OCI-LY7 (cell line): ENCODE measurements at regions not wholly inside any gene's neighbourhood (a gene's known extent, or its start where the extent isn't known, plus 50 kb on each side); places are given as distances from the start of the nearest gene placed in this dataset.

Source experiments
- BruUV-seq: library from RNA; stranded (reverse); fragments of 400-500 nt; replicated peaks from 2 replicates; lab custom pipeline; 2021; lab: Mats Ljungman, UMichigan
- CTCF ChIA-PET: fragments of 300-600 bp; sonication (Branson Sonifier 250); formaldehyde crosslinking; loops from one replicate; lab custom pipeline; 2022; ENCODE audit warnings: antibody characterized with exemption; ENCODE audit not compliant: unreplicated experiment; lab: Charles Lee
- POLR2A ChIA-PET: fragments of 300-600 bp; sonication (Branson Sonifier 250); formaldehyde crosslinking; loops from one replicate; lab custom pipeline; 2022; ENCODE audit warnings: antibody characterized with exemption; lab: Charles Lee
- DNase-seq: peaks from one replicate; pipeline ENCODE4 v3.0.0-alpha.2; 2015; ENCODE audit warnings: low spot score
- H2AFZ ChIP-seq: fragments of 200-600 bp; sonication (generic), shearing (Covaris generic); 2 replicates; pipeline ENCODE4 v1.6.1; 2014; ENCODE audit warnings: mild to moderate bottlenecking, antibody characterized with exemption, low read length, moderate library complexity
- H3K27ac ChIP-seq: fragments of 200-600 bp; sonication (generic); 2 replicates; pipeline ENCODE4 v1.5.1; 2014; ENCODE audit warnings: mixed run types, low read depth, mild to moderate bottlenecking, moderate library complexity, low read length, inconsistent platforms; ENCODE audit not compliant: poor library complexity, severe bottlenecking
- H3K36me3 ChIP-seq: fragments of 200-600 bp; sonication (generic); 2 replicates; pipeline ENCODE4 v1.6.1; 2014; ENCODE audit warnings: mild to moderate bottlenecking, antibody characterized with exemption, low read length, moderate library complexity, mixed read lengths; ENCODE audit not compliant: insufficient read depth
- H3K4me1 ChIP-seq: fragments of 200-600 bp; sonication (generic); 2 replicates; pipeline ENCODE4 v1.5.1; 2014; ENCODE audit warnings: mild to moderate bottlenecking, low read length; ENCODE audit not compliant: insufficient read depth, poor library complexity, severe bottlenecking
- H3K4me2 ChIP-seq: fragments of 200-600 bp; sonication (generic); 2 replicates; pipeline ENCODE4 v1.6.1; 2014; ENCODE audit warnings: mild to moderate bottlenecking, low read length
- H3K4me3 ChIP-seq: fragments of 200-600 bp; sonication (generic); 2 replicates; pipeline ENCODE4 v1.5.1; 2014; ENCODE audit warnings: mild to moderate bottlenecking, low read depth, low read length; ENCODE audit not compliant: poor library complexity, severe bottlenecking
- H3K79me2 ChIP-seq: fragments of 200-600 bp; sonication (generic); 2 replicates; pipeline ENCODE4 v1.6.1; 2016; ENCODE audit warnings: low read depth, mild to moderate bottlenecking, low read length, moderate library complexity, mixed read lengths; ENCODE audit not compliant: insufficient read depth
- H3K9me2 ChIP-seq: fragments of 200-600 bp; sonication (generic); 2 replicates; pipeline ENCODE4 v1.6.1; 2016; ENCODE audit warnings: mild to moderate bottlenecking, low read length, mixed read lengths; ENCODE audit not compliant: insufficient read depth
- H3K9me3 ChIP-seq: fragments of 200-600 bp; sonication (generic); 2 replicates; pipeline ENCODE4 v1.6.1; 2014; ENCODE audit warnings: mild to moderate bottlenecking, mixed run types, low read length, mixed read lengths
- H4K20me1 ChIP-seq: fragments of 200-600 bp; sonication (generic); 2 replicates; pipeline ENCODE4 v1.6.1; 2014; ENCODE audit warnings: mild to moderate bottlenecking, antibody characterized with exemption, low read length, moderate library complexity, mixed read lengths; ENCODE audit not compliant: insufficient read depth
- CTCF ChIP-seq: fragments of 200-600 bp; sonication (generic); conservative IDR thresholded peaks from 2 replicates; pipeline ENCODE4 v1.5.1; 2014; ENCODE audit warnings: mild to moderate bottlenecking, antibody characterized with exemption, low read length, moderate library complexity, mixed read lengths
- EZH2phosphoT487 ChIP-seq: fragments of 200-600 bp; sonication (generic); IDR thresholded peaks from 2 replicates; pipeline ENCODE4 v1.6.1; 2018; ENCODE audit warnings: low read depth, borderline replicate concordance, mild to moderate bottlenecking, mixed run types, antibody characterized with exemption, low read length, moderate library complexity, mixed read lengths
- intact Hi-C: fragments of 100-400 bp; cut with micrococcal nuclease; formaldehyde crosslinking; loops from one replicate; pipeline ENCODE4 v1.10.0; 2022; ENCODE audit not compliant: unreplicated experiment

- no TSS peak for BruUV-seq
- Histone ChIP-seq H3K27ac (no peak overlapping the region), H3K9me3 (no peaks in the 10 kb centered on the region), H3K36me3 (no peaks in the 10 kb centered on the region), H3K4me2 (no peak overlapping the region), H3K4me3 (no peak overlapping the region), H2AFZ (no peak overlapping the region), H3K4me1 (no peaks in the 10 kb centered on the region), H4K20me1 (no peaks in the 10 kb centered on the region), H3K79me2 (no peaks in the 10 kb centered on the region), H3K9me2 (no peaks in the 10 kb centered on the region)
- CTCF ChIA-PET: no interaction called here
- intact Hi-C loops: no loop called here
- DNase-seq: no peak
- TF ChIP-seq CTCF: no peak
- no peak for TF ChIP-seq EZH2phosphoT487
- POLR2A ChIA-PET: no interaction called here
Measured at GRCh38 chr9:81351166-81351565, 338.2 kb downstream of the TLE1 start.

DNA sequence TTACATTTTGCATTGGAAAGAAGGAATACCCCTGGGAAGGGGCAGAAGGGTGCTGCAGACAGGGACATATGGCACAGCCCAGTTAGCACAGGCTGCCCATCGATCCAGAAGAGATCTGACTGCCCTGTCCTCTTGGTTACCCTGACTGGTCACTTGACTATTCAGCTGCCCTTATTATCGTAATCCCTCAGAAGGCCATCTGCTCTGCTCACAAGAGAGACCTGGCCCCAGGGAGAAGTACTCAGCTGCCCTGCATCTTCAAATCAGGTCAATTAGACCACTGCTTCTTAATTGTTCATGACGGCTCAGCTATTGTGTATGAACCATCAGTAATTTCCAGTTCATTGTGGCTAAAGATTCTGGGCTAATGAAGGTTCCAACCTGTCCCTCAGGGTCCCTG, 345.0 kb downstream of the TLE1 start:
- Histone ChIP-seq H3K4me3 (no peak overlapping the region), H3K79me2 (no peaks in the 10 kb centered on the region), H2AFZ (no peak overlapping the region), H3K9me2 (no peaks in the 10 kb centered on the region), H3K27ac (no peak overlapping the region), H3K4me1 (no peaks in the 10 kb centered on the region), H3K4me2 (no peak overlapping the region), H4K20me1 (no peaks in the 10 kb centered on the region), H3K36me3 (no peaks in the 10 kb centered on the region), H3K9me3 (no peaks in the 10 kb centered on the region)
- no TSS peak for BruUV-seq
- TF ChIP-seq EZH2phosphoT487 (no peak), CTCF (no peak)
- CTCF ChIA-PET: no interaction called here
- intact Hi-C loops: no loop called here
- DNase-seq: no peak
- POLR2A ChIA-PET: no interaction called here

GRCh38 chr9:81335879-81336421, 353.4 kb downstream of the TLE1 start:
- TF ChIP-seq CTCF (no peak), EZH2phosphoT487 (no peak)
- POLR2A ChIA-PET: interaction anchor here (0.7 to 0.9 kb wide), 2 partner anchors 9 to 203 kb away, joined by 3 read pairs; no protein-coding TSS in a partner anchor
- Histone ChIP-seq H3K4me2 (no peak overlapping the region), H4K20me1 (no peaks in the 10 kb centered on the region), H2AFZ (no peak overlapping the region), H3K36me3 (no peaks in the 10 kb centered on the region), H3K9me3 (0 out of 2 replicates have a peak, but pooled peaks cover 5% of the 10 kb centered on the region), H3K27ac (no peak overlapping the region), H3K4me3 (no peak overlapping the region), H3K9me2 (no peaks in the 10 kb centered on the region), H3K79me2 (no peaks in the 10 kb centered on the region), H3K4me1 (no peaks in the 10 kb centered on the region)
- CTCF ChIA-PET: no interaction called here
- no peak for DNase-seq
- BruUV-seq: no TSS peak
- intact Hi-C loops: no loop called here
